ENCODE measurements at regions not wholly inside any gene's neighbourhood (a gene's known extent, or its start where the extent isn't known, plus 50 kb on each side); places are given as distances from the start of the nearest gene placed in this dataset.

DNA sequence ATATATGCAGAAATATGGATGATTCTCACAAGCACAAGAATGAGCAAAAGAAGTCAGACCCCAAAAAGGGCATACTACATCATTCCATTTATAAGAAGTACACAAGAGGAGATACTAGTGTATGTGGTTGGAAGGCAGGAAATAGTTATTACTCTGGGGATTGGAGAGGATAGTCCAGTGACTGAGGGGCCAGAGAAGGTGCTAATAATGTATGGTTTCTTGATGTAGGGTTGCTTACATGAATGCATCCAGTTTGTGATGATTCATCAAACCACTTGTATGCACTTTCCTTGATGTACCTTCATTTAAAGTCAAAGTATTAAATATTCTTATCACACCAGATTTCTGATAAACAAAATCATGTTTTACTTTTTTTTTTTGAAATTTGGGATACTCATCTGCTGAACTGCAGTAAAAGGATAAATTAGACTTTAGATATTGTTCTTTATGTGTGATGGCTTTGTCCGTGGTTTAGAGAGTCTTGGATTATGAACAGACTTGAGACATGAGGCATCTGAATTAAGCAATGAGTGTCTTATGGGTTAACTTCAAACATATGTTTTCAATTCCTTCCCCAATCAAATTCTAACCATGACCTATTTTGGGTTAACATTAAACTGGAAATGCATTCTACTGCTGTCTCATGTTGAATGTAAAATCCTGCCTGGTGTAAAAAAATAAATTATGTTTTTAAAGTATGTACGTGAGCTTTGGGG, 171.2 kb downstream of the SEMA6D start:
- Histone ChIP-seq H4K8ac (ENCODE audit: low read depth, low read length) (no peak overlapping the region), H3K4me2 (ENCODE audit: low read length) (no peak overlapping the region), H3K4me1 (ENCODE audit: control insufficient read depth, low read depth, low read length) (peaks cover 10% of the 10 kb centered on the region), H3K79me2 (ENCODE audit: control insufficient read depth, insufficient read depth, low read length) (no peaks in the 10 kb centered on the region), H3K36me3 (ENCODE audit: control insufficient read depth, insufficient read depth, low read length) (no peaks in the 10 kb centered on the region), H3K18ac (ENCODE audit: low read length) (no peak overlapping the region), H2AK5ac (ENCODE audit: low read length) (no peak overlapping the region), H3K23ac (ENCODE audit: low read length) (no peak overlapping the region), H3K79me1 (ENCODE audit: low read length) (no peaks in the 10 kb centered on the region), H3K27ac (ENCODE audit: low read depth, low read length) (no peak overlapping the region), H3K9ac (ENCODE audit: low read length) (no peak overlapping the region), H2BK15ac (replicated peaks; ENCODE audit: low read depth) (no peak overlapping the region), H3K27me3 (ENCODE audit: insufficient read depth, low read length, poor library complexity) (no peaks in the 10 kb centered on the region), H3K4ac (ENCODE audit: low read depth, low read length) (no peak overlapping the region), H3K56ac (ENCODE audit: low read length) (no peak overlapping the region), H2BK5ac (ENCODE audit: low read length) (no peak overlapping the region), H3K4me3 (ENCODE audit: low read length) (no peak overlapping the region), H2BK120ac (ENCODE audit: low read depth, low read length) (no peak overlapping the region), H4K5ac (ENCODE audit: low read length) (no peak overlapping the region)
- WGBS (ENCODE audit: extremely low coverage, insufficient coverage, low lambda C conversion rate) = no CpG with 5 or more reads among the region's 2 CpGs
- DNase-seq = no peak

DNA sequence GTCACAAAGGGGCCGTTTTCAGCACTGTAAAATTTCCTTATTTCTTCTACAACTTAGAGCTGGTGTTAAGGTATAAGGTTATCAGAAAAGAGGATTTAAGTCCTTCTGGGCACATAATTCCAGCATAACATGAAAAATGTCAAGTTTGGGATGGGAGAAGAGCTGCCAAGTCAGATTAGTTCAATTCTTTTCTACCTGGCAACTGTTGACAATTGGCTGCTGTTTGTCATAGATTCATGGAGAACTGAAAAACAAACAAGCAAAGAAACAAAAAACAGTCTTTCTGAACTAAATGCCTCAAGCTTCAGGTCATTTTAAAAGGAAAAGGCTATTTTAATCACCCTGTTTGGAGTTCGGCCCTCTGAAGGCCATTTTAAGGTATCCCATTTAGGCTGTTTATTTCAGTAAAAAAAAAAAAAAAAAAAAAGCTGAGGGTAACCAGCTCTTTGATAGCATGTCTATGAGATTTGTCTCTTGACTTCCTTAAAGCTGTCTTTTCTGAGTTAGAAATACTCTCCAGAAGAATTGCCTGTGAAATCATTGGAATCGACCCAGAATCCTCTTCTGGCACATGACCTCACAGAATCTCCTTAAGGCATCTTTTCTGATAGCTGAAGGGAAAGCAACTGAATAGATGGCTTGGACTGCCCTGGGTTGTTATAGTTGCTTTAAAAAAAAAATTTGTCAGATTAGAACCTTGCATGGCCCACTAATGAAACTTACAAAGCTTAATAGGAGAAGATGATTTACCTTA, 173.3 kb downstream of the SEMA6D start:
- no peak overlapping the region for H3K56ac ChIP-seq (ENCODE audit: low read length)
- peak overlapping the region; percentile 28 for H4K8ac ChIP-seq (ENCODE audit: low read depth, low read length)
- peaks cover 6% of the 10 kb centered on the region for H3K4me1 ChIP-seq (ENCODE audit: control insufficient read depth, low read depth, low read length)
- no peaks in the 10 kb centered on the region for H3K79me1 ChIP-seq (ENCODE audit: low read length)
- H4K5ac ChIP-seq (ENCODE audit: low read length) = no peak overlapping the region
- peak overlapping the region; percentile 74 for H2BK15ac ChIP-seq (replicated peaks; ENCODE audit: low read depth)
- no peaks in the 10 kb centered on the region for H3K79me2 ChIP-seq (ENCODE audit: control insufficient read depth, insufficient read depth, low read length)
- H3K4ac ChIP-seq (ENCODE audit: low read depth, low read length) = no peak overlapping the region
- H2BK120ac ChIP-seq (ENCODE audit: low read depth, low read length) = no peak overlapping the region
- H2AK5ac ChIP-seq (ENCODE audit: low read length) = no peak overlapping the region
- WGBS (ENCODE audit: extremely low coverage, insufficient coverage, low lambda C conversion rate) = no CpG with 5 or more reads among the region's 3 CpGs
- no peak overlapping the region for H3K9ac ChIP-seq (ENCODE audit: low read length)
- no peak overlapping the region for H3K27ac ChIP-seq (ENCODE audit: low read depth, low read length)
- H3K18ac ChIP-seq (ENCODE audit: low read length) = no peak overlapping the region
- no peaks in the 10 kb centered on the region for H3K36me3 ChIP-seq (ENCODE audit: control insufficient read depth, insufficient read depth, low read length)
- H2BK5ac ChIP-seq (ENCODE audit: low read length) = no peak overlapping the region
- no peak for DNase-seq
- H3K4me3 ChIP-seq (ENCODE audit: low read length) = no peak overlapping the region
- no peak overlapping the region for H3K4me2 ChIP-seq (ENCODE audit: low read length)
- H3K23ac ChIP-seq (ENCODE audit: low read length) = no peak overlapping the region
- H3K27me3 ChIP-seq (ENCODE audit: insufficient read depth, low read length, poor library complexity) = no peaks in the 10 kb centered on the region

DNA sequence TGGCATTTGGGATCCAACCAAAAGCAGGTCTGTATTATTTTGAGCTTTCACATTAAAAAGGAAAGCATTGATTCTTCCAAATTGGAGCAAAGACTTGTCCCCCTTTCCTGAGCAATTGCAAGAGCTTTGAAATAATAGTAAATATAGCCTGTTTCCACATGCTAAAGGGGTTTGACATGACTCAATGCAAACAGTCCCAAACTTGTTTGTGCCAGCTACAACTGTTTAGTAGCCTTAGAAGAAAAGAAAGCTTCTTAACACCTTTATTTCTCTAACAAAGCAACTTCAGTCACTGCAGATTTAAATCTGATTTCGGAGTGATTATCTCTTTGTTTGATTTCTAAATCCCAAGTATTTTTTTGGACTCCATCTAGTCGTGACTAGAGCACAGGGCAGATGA, 180.2 kb downstream of the SEMA6D start:
- Histone ChIP-seq H3K79me1 (ENCODE audit: low read length) (no peaks in the 10 kb centered on the region), H3K79me2 (ENCODE audit: control insufficient read depth, insufficient read depth, low read length) (no peaks in the 10 kb centered on the region), H3K4me3 (ENCODE audit: low read length) (no peak overlapping the region), H3K36me3 (ENCODE audit: control insufficient read depth, insufficient read depth, low read length) (no peaks in the 10 kb centered on the region), H3K27ac (ENCODE audit: low read depth, low read length) (no peak overlapping the region), H2BK120ac (ENCODE audit: low read depth, low read length) (no peak overlapping the region), H4K5ac (ENCODE audit: low read length) (no peak overlapping the region), H3K18ac (ENCODE audit: low read length) (no peak overlapping the region), H3K4me2 (ENCODE audit: low read length) (no peak overlapping the region), H3K23ac (ENCODE audit: low read length) (no peak overlapping the region), H3K4ac (ENCODE audit: low read depth, low read length) (no peak overlapping the region), H3K27me3 (ENCODE audit: insufficient read depth, low read length, poor library complexity) (no peaks in the 10 kb centered on the region), H2BK15ac (replicated peaks; ENCODE audit: low read depth) (no peak overlapping the region), H3K9ac (ENCODE audit: low read length) (no peak overlapping the region), H2AK5ac (ENCODE audit: low read length) (no peak overlapping the region), H3K56ac (ENCODE audit: low read length) (no peak overlapping the region), H3K4me1 (ENCODE audit: control insufficient read depth, low read depth, low read length) (no peaks in the 10 kb centered on the region), H4K8ac (ENCODE audit: low read depth, low read length) (no peak overlapping the region), H2BK5ac (ENCODE audit: low read length) (no peak overlapping the region)
- no CpG with 5 or more reads among the region's 2 CpGs for WGBS (ENCODE audit: extremely low coverage, insufficient coverage, low lambda C conversion rate)
- DNase-seq = no peak

DNA sequence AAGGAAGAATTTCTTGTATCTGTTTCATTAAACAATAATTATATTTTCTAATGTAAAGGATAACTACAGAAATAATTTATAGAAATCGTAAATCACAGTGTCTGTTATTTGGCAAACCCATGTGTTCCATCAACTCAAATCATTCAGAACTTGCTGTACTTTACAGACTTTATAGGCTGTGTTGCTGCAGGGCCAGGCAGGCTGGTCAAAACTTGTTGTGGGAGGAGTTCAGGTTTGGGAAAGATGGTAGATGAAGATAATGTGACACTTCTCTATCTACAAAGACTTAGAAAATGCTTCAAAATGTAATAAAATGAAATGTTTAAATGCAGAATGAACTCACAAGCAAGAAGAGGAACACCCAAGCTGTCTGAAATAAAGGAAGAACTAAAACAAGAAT, 183.4 kb downstream of the SEMA6D start:
- Histone ChIP-seq H3K4ac (ENCODE audit: low read depth, low read length) (no peak overlapping the region), H3K36me3 (ENCODE audit: control insufficient read depth, insufficient read depth, low read length) (no peaks in the 10 kb centered on the region), H4K5ac (ENCODE audit: low read length) (no peak overlapping the region), H3K4me2 (ENCODE audit: low read length) (no peak overlapping the region), H3K18ac (ENCODE audit: low read length) (no peak overlapping the region), H2BK15ac (replicated peaks; ENCODE audit: low read depth) (no peak overlapping the region), H3K79me2 (ENCODE audit: control insufficient read depth, insufficient read depth, low read length) (no peaks in the 10 kb centered on the region), H2AK5ac (ENCODE audit: low read length) (no peak overlapping the region), H3K79me1 (ENCODE audit: low read length) (no peaks in the 10 kb centered on the region), H3K4me1 (ENCODE audit: control insufficient read depth, low read depth, low read length) (no peaks in the 10 kb centered on the region), H3K9ac (ENCODE audit: low read length) (no peak overlapping the region), H2BK120ac (ENCODE audit: low read depth, low read length) (no peak overlapping the region), H2BK5ac (ENCODE audit: low read length) (no peak overlapping the region), H3K27me3 (ENCODE audit: insufficient read depth, low read length, poor library complexity) (no peaks in the 10 kb centered on the region), H4K8ac (ENCODE audit: low read depth, low read length) (no peak overlapping the region), H3K4me3 (ENCODE audit: low read length) (no peak overlapping the region), H3K23ac (ENCODE audit: low read length) (no peak overlapping the region), H3K27ac (ENCODE audit: low read depth, low read length) (no peak overlapping the region), H3K56ac (ENCODE audit: low read length) (no peak overlapping the region)
- DNase-seq = no peak
- WGBS (ENCODE audit: extremely low coverage, insufficient coverage, low lambda C conversion rate) = no CpG with 5 or more reads among the region's 1 CpG

DNA sequence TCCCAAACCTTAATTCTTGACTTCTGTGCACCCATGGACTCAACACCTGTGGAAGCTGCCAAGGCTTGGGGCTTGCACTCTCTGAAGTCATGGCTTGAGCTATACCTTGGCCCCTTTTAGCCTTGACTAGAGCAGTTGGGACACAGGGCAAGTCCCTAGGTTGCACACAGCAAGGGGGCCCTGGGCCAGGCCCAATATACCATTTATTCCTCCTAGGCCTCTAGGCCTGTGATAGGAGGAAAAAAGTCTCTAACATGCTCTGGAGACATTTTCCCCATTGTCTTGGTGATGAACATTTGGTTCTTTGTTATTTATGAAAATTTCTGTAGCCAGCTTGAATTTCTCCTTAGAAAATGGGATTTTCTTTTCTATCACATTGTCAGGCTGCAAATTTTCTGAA, 186.1 kb downstream of the SEMA6D start:
- H3K79me1 ChIP-seq (ENCODE audit: low read length) = no peaks in the 10 kb centered on the region
- no peak overlapping the region for H3K9ac ChIP-seq (ENCODE audit: low read length)
- no peak overlapping the region for H4K5ac ChIP-seq (ENCODE audit: low read length)
- H3K56ac ChIP-seq (ENCODE audit: low read length) = no peak overlapping the region
- H3K4me3 ChIP-seq (ENCODE audit: low read length) = no peak overlapping the region
- no peak overlapping the region for H3K4me2 ChIP-seq (ENCODE audit: low read length)
- H2AK5ac ChIP-seq (ENCODE audit: low read length) = no peak overlapping the region
- no peaks in the 10 kb centered on the region for H3K27me3 ChIP-seq (ENCODE audit: insufficient read depth, low read length, poor library complexity)
- H4K8ac ChIP-seq (ENCODE audit: low read depth, low read length) = no peak overlapping the region
- no peaks in the 10 kb centered on the region for H3K36me3 ChIP-seq (ENCODE audit: control insufficient read depth, insufficient read depth, low read length)
- no peaks in the 10 kb centered on the region for H3K4me1 ChIP-seq (ENCODE audit: control insufficient read depth, low read depth, low read length)
- H3K4ac ChIP-seq (ENCODE audit: low read depth, low read length) = no peak overlapping the region
- H3K27ac ChIP-seq (ENCODE audit: low read depth, low read length) = no peak overlapping the region
- no peak overlapping the region for H2BK5ac ChIP-seq (ENCODE audit: low read length)
- no peak overlapping the region for H3K18ac ChIP-seq (ENCODE audit: low read length)
- no peak overlapping the region for H2BK120ac ChIP-seq (ENCODE audit: low read depth, low read length)
- H3K23ac ChIP-seq (ENCODE audit: low read length) = no peak overlapping the region
- no peak overlapping the region for H2BK15ac ChIP-seq (replicated peaks; ENCODE audit: low read depth)
- no peak for DNase-seq
- H3K79me2 ChIP-seq (ENCODE audit: control insufficient read depth, insufficient read depth, low read length) = no peaks in the 10 kb centered on the region
